Activated B cell treated with CpG ODN at 0.5 μM for 24 hours (primary cell): ENCODE measurements at regions not wholly inside any gene's neighbourhood (a gene's known extent, or its start where the extent isn't known, plus 50 kb on each side); places are given as distances from the start of the nearest gene placed in this dataset.

Experiments used
- ATAC-seq: fragments of 200-7000 bp; cut with Tn5 transposase; one replicate; pipeline ENCODE4 v1.10.0; 2021; ENCODE audit warnings: low read depth, mild to moderate bottlenecking, moderate library complexity
- CTCF ChIA-PET: fragments of 350-600 bp; sonication (Branson Sonifier 250); formaldehyde crosslinking; loops from one replicate; lab custom pipeline; 2021; ENCODE audit warnings: antibody characterized with exemption; lab: Charles Lee
- POLR2A ChIA-PET: fragments of 350-600 bp; sonication (Branson Sonifier 250); formaldehyde crosslinking; loops from one replicate; lab custom pipeline; 2021; ENCODE audit warnings: antibody characterized with exemption; lab: Charles Lee
- DNase-seq: peaks from one replicate; pipeline ENCODE4 v3.0.0; 2022
- H3K27ac Mint-ChIP-seq: one replicate; pipeline ENCODE4 v1.8.0; 2020; ENCODE audit warnings: mixed read lengths
- H3K27me3 Mint-ChIP-seq: one replicate; pipeline ENCODE4 v1.8.0; 2021; ENCODE audit warnings: mixed read lengths
- H3K36me3 Mint-ChIP-seq: one replicate; pipeline ENCODE4 v1.8.0; 2021; ENCODE audit warnings: low read depth, mixed read lengths
- H3K4me1 Mint-ChIP-seq: one replicate; pipeline ENCODE4 v1.8.0; 2021; ENCODE audit warnings: mixed read lengths
- H3K4me3 Mint-ChIP-seq: one replicate; pipeline ENCODE4 v1.8.0; 2020; ENCODE audit warnings: mild to moderate bottlenecking, mixed read lengths
- H3K9me3 Mint-ChIP-seq: one replicate; pipeline ENCODE4 v1.8.0; 2020; ENCODE audit warnings: mixed read lengths
- CTCF ChIP-seq: fragments of 200-600 bp; IDR thresholded peaks from one replicate; pipeline ENCODE4 v1.8.0; 2022; ENCODE audit warnings: antibody characterized with exemption, mild to moderate bottlenecking
- intact Hi-C: fragments of 100-400 bp; cut with micrococcal nuclease; formaldehyde crosslinking; loops from one replicate; pipeline ENCODE4 v1.15.1; 2024

GRCh38 chr1:198932351-198932991 lies 293.6 kb downstream of the PTPRC start:
- CTCF ChIA-PET, result no interaction called here
- TF ChIP-seq CTCF, result no peak
- no peak for ATAC-seq

GRCh38 chr1:198933515-198934222 lies 294.8 kb downstream of the PTPRC start:
- peak overlapping the region; percentile 35 for H3K4me3 Mint-ChIP-seq
- peaks cover 3% of the 10 kb centered on the region for H3K36me3 Mint-ChIP-seq
- ATAC-seq (no peak), DNase-seq (no peak)
- ChIA-PET POLR2A (interaction anchor here (1.2 kb wide), 1 partner anchor 11 kb away, joined by 3 read pairs; no protein-coding TSS in a partner anchor), CTCF (no interaction called here)
- no peak overlapping the region for H3K27ac Mint-ChIP-seq
- peaks cover 48% of the 10 kb centered on the region for H3K4me1 Mint-ChIP-seq
- H3K9me3 Mint-ChIP-seq, result no peaks in the 10 kb centered on the region
- peaks cover 2% of the 10 kb centered on the region for H3K27me3 Mint-ChIP-seq
- intact Hi-C loops, result loop anchor here (5.0 kb wide), 1 partner anchor 154 kb away; no protein-coding TSS in a partner anchor
- no peak for TF ChIP-seq CTCF

More at GRCh38 chr1:198932351-198932991, 293.6 kb downstream of the PTPRC start:
- Mint-ChIP-seq H3K4me1 (peaks cover 45% of the 10 kb centered on the region), H3K4me3 (peak overlapping the region; percentile 69), H3K27me3 (peaks cover 2% of the 10 kb centered on the region), H3K36me3 (peaks cover 3% of the 10 kb centered on the region), H3K27ac (peak overlapping the region; percentile 72), H3K9me3 (no peaks in the 10 kb centered on the region)
- DNase-seq, result no peak
- intact Hi-C loops, result loop anchor here (5.0 kb wide), 1 partner anchor 155 kb away; no protein-coding TSS in a partner anchor
- POLR2A ChIA-PET, result interaction anchor here (1.1 to 1.2 kb wide), 2 partner anchors 10 to 13 kb away, joined by 3 to 5 read pairs; no protein-coding TSS in a partner anchor

GRCh38 chr1:198934426-198934825 lies 295.6 kb downstream of the PTPRC start:
- intact Hi-C loops, result loop anchor here (5.0 kb wide), 1 partner anchor 153 kb away; no protein-coding TSS in a partner anchor
- H3K4me3 Mint-ChIP-seq, result no peak overlapping the region
- ChIA-PET POLR2A (interaction anchor here (3.4 kb wide), 1 partner anchor 12 kb away, joined by 23 read pairs; no protein-coding TSS in a partner anchor), CTCF (no interaction called here)
- TF ChIP-seq CTCF, result no peak
- no peak for ATAC-seq
- peaks cover 47% of the 10 kb centered on the region for H3K4me1 Mint-ChIP-seq
- no peak for DNase-seq
- H3K27ac Mint-ChIP-seq, result no peak overlapping the region
- H3K36me3 Mint-ChIP-seq, result peaks cover 3% of the 10 kb centered on the region
- H3K27me3 Mint-ChIP-seq, result no peaks in the 10 kb centered on the region
- H3K9me3 Mint-ChIP-seq, result no peaks in the 10 kb centered on the region

- Mint-ChIP-seq H3K4me3 (no peak overlapping the region), H3K36me3 (peaks cover 3% of the 10 kb centered on the region), H3K4me1 (peaks cover 46% of the 10 kb centered on the region), H3K27me3 (no peaks in the 10 kb centered on the region), H3K9me3 (no peaks in the 10 kb centered on the region), H3K27ac (no peak overlapping the region)
- DNase-seq, result no peak
- POLR2A ChIA-PET, result interaction anchor here (0.5 to 3.4 kb wide), 3 partner anchors 9 to 167 kb away, joined by 7 to 23 read pairs (median 10); no protein-coding TSS in a partner anchor
- TF ChIP-seq CTCF, result no peak
- intact Hi-C loops, result loop anchor here (5.0 kb wide), 3 partner anchors 152 to 1023 kb away; no protein-coding TSS in a partner anchor
- CTCF ChIA-PET, result no interaction called here
- no peak for ATAC-seq
Measured at GRCh38 chr1:198934901-198935305, 296.1 kb downstream of the PTPRC start.
